Mucosa of descending colon (tissue), 3 donors: ENCODE measurements at regions not wholly inside any gene's neighbourhood (a gene's known extent, or its start where the extent isn't known, plus 50 kb on each side); places are given as distances from the start of the nearest gene placed in this dataset.
"Not testable (repeated sequence)": the region's sequence is repeated elsewhere in the genome, so short reads cannot be mapped to it uniquely, and the experiment has no call there.

ENCODE experiments used
- ATAC-seq: fragments of 200-7000 bp; cut with Tn5 transposase; one replicate; pipeline ENCODE4 v1.9.1; 2020; ENCODE audit warnings: mild to moderate bottlenecking, moderate library complexity
- DNase-seq, 3 donors: peaks; one replicate each; pipeline ENCODE4 v3.0.0-alpha.2; 2020
- H3K36me3 ChIP-seq: fragments of 200-600 bp; one replicate; pipeline ENCODE4 v1.8.0; 2021; ENCODE audit warnings: low read depth, mild to moderate bottlenecking
- H3K4me1 ChIP-seq: fragments of 200-600 bp; one replicate; pipeline ENCODE4 v1.8.0; 2021; ENCODE audit warnings: low read depth, mild to moderate bottlenecking
- H3K4me3 ChIP-seq: fragments of 200-600 bp; one replicate; pipeline ENCODE4 v1.8.0; 2021; ENCODE audit warnings: mild to moderate bottlenecking
- H3K9me3 ChIP-seq: fragments of 200-600 bp; one replicate; pipeline ENCODE4 v1.8.0; 2021; ENCODE audit warnings: mild to moderate bottlenecking
- CTCF ChIP-seq: fragments of 200-600 bp; IDR thresholded peaks from one replicate; pipeline ENCODE4 v1.8.0; 2022; ENCODE audit warnings: antibody characterized with exemption, mild to moderate bottlenecking
- intact Hi-C, 2 donors: fragments of 100-400 bp; cut with DNase I in 1 of 2; cut with micrococcal nuclease in 1 of 2; formaldehyde crosslinking; loops; one replicate each; pipeline versions ENCODE4 v1.11.0 to v1.11.1; 2022; cut with DNase I, micrococcal nuclease
- donor health status: DM: no; HTN: no; CAD: no; lungs with moderate emphysema.
- donor health status: DM: no; HTN: no; CAD: no.
- donor health status: DM: no; HTN: yes; CAD: no.

GRCh38 chr13:55007681-55008080, 1979.1 kb downstream of the OLFM4 start:
- Histone ChIP-seq H3K36me3 (no peaks in the 10 kb centered on the region), H3K4me1 (no peaks in the 10 kb centered on the region), H3K9me3 (peaks cover 35% of the 10 kb centered on the region), H3K4me3 (no peak overlapping the region)
- intact Hi-C loops = no loop called here
- no peak for ATAC-seq
- no peak for TF ChIP-seq CTCF
- DNase-seq = no peak

GRCh38 chr13:55013051-55013450, 1984.4 kb downstream of the OLFM4 start:
- Histone ChIP-seq H3K9me3 (peaks cover 26% of the 10 kb centered on the region), H3K4me1 (no peaks in the 10 kb centered on the region), H3K36me3 (no peaks in the 10 kb centered on the region), H3K4me3 (no peak overlapping the region)
- TF ChIP-seq CTCF = no peak
- intact Hi-C loops = no loop called here
- DNase-seq (no peak), ATAC-seq (no peak)

- Histone ChIP-seq H3K4me3 (no peak overlapping the region), H3K4me1 (no peaks in the 10 kb centered on the region), H3K9me3 (peaks cover 31% of the 10 kb centered on the region), H3K36me3 (no peaks in the 10 kb centered on the region)
- ATAC-seq (no peak), DNase-seq (no peak)
- TF ChIP-seq CTCF = no peak
- intact Hi-C loops = no loop called here
Observed at GRCh38 chr13:55029280-55029679, 2000.7 kb downstream of the OLFM4 start.

GRCh38 chr13:55038230-55038629, 2009.6 kb downstream of the OLFM4 start:
- no peak for ATAC-seq
- intact Hi-C loops = no loop called here
- DNase-seq = no peak
- H3K36me3 ChIP-seq = no peaks in the 10 kb centered on the region
- H3K9me3 ChIP-seq = peaks cover 22% of the 10 kb centered on the region
- TF ChIP-seq CTCF = no peak
- H3K4me3 ChIP-seq = no peak overlapping the region
- no peaks in the 10 kb centered on the region for H3K4me1 ChIP-seq

- H3K4me3 ChIP-seq, H3K36me3 ChIP-seq, intact Hi-C loops, DNase-seq, H3K4me1 ChIP-seq, ATAC-seq: not testable (repeated sequence)
- peaks cover 40% of the 10 kb centered on the region for H3K9me3 ChIP-seq
Observed at GRCh38 chr13:55053891-55054550, 2025.4 kb downstream of the OLFM4 start.

- ATAC-seq, H3K4me3 ChIP-seq, DNase-seq, H3K36me3 ChIP-seq, H3K4me1 ChIP-seq, intact Hi-C loops: not testable (repeated sequence)
- peaks cover 40% of the 10 kb centered on the region for H3K9me3 ChIP-seq
Observed at GRCh38 chr13:55055666-55056065, 2027.1 kb downstream of the OLFM4 start.

GRCh38 chr13:55062662-55063061, 2034.0 kb downstream of the OLFM4 start:
- TF ChIP-seq CTCF = no peak
- intact Hi-C loops = no loop called here
- no peak for DNase-seq

More at GRCh38 chr13:55062662-55063061, 2034.0 kb downstream of the OLFM4 start:
- no peaks in the 10 kb centered on the region for H3K36me3 ChIP-seq
- peaks cover 23% of the 10 kb centered on the region for H3K9me3 ChIP-seq
- no peaks in the 10 kb centered on the region for H3K4me1 ChIP-seq
- no peak overlapping the region for H3K4me3 ChIP-seq
- no peak for ATAC-seq
